Tibial artery (tissue), 4 donors: ENCODE measurements at regions not wholly inside any gene's neighbourhood (a gene's known extent, or its start where the extent isn't known, plus 50 kb on each side); places are given as distances from the start of the nearest gene placed in this dataset.
"Not testable (repeated sequence)": the region's sequence is repeated elsewhere in the genome, so short reads cannot be mapped to it uniquely, and the experiment has no call there.

ENCODE experiments used
- DNase-seq, 2 donors: peaks; one replicate each; pipeline ENCODE4 v3.0.0-alpha.2; 2019
- H3K27ac ChIP-seq, 2 donors: fragments of 200-600 bp; sonication (generic) in 1 of 2; 1 replicate in 1 of 2; 2 replicates in 1 of 2; pipeline ENCODE4 v1.5.1; 2018 to 2019; ENCODE audit warnings: mild to moderate bottlenecking in 1 of 2
- H3K27me3 ChIP-seq, 2 donors: fragments of 200-600 bp; sonication (generic) in 1 of 2; one replicate each; pipeline versions ENCODE4 v1.5.1 to v1.6.0; 2016 to 2019
- H3K36me3 ChIP-seq, 3 donors: fragments of 200-600 bp; sonication (generic) in 2 of 3; one replicate each; pipeline ENCODE4 v1.5.1; 2016 to 2019; ENCODE audit warnings: mild to moderate bottlenecking in 2 of 3
- H3K4me1 ChIP-seq, 4 donors: fragments of 200-600 bp; sonication (generic) in 2 of 4; 1 replicate in 3 of 4; 2 replicates in 1 of 4; pipeline ENCODE4 v1.5.1; 2016 to 2019
- H3K4me3 ChIP-seq, 2 donors: fragments of 200-600 bp; sonication (generic) in 1 of 2; 1 replicate in 1 of 2; 2 replicates in 1 of 2; pipeline ENCODE4 v1.5.1; 2018 to 2019; ENCODE audit warnings: mild to moderate bottlenecking in 2 of 2
- H3K9me3 ChIP-seq, 3 donors: fragments of 200-600 bp; sonication (generic) in 1 of 3; one replicate each; pipeline ENCODE4 v1.5.1; 2016 to 2019
- intact Hi-C: fragments of 100-400 bp; cut with DNase I; formaldehyde crosslinking; loops from one replicate; pipeline ENCODE4 v1.15.0; 2023; ENCODE audit warnings: low total_unique reads
- TF ChIP-seq, protein P1 (sequence below), 2 experiments: fragments of 200-600 bp in 1 of 2; fragments of 450-650 bp in 1 of 2; IDR thresholded peaks; one replicate each; pipeline ENCODE4 v1.5.1; 2017 to 2019; ENCODE audit warnings: antibody characterized with exemption in 2 of 2, mild to moderate bottlenecking in 1 of 2, moderate library complexity in 1 of 2

DNA sequence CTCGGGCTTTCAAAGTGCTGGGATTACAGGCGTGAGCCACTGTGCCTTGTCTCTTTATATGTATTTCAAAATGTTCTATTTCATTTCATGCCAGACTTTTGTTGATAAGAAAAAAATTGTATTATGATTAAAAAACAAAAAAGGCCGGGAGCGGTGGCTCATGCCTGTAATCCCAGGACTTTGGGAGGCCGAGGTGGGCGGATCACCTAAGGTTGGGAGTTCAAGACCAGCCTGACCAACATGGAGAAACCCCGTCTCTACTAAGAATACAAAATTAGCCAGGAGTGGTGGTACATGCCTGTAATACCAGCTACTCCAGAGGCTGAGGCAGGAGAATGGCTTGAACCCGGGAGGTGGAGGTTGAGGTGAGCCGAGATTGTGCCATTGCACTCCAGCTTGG is 121.9 kb downstream of the KCNJ18 start:
- H3K27ac ChIP-seq, intact Hi-C loops, H3K4me1 ChIP-seq, DNase-seq, H3K27me3 ChIP-seq, H3K36me3 ChIP-seq, H3K4me3 ChIP-seq: not testable (repeated sequence)
- H3K9me3 ChIP-seq, result peaks cover 0 to 14% (median 0%) of the 10 kb centered on the region in 3 donors

DNA sequence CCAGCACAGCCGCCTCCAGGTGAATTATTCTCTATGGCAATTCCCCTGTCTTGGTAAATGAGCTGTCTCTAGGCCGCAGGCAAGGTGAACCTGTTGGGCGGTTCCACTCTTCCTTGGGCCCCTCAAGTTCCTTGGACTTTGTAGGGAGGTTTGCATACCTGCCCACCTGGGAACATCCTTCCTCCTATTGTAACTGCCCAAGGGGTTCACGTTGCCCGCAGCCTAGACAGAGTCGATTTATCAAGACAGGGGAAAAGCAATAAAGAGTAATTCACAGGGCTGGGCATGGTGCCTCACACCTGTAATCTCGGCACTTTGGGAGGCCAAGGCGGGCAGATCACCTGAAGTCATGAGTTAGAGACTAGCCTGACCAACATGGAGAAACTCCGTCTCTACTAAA is 122.5 kb downstream of the KCNJ18 start:
- Histone ChIP-seq H3K4me3 (no peak overlapping the region), H3K4me1 (no peaks in the 10 kb centered on the region), H3K36me3 (no peaks in the 10 kb centered on the region), H3K27ac (no peak overlapping the region), H3K27me3 (no peaks in the 10 kb centered on the region), H3K9me3 (peaks cover 0 to 14% (median 0%) of the 10 kb centered on the region in 3 donors)
- intact Hi-C loops, result no loop called here
- TF ChIP-seq, protein P1, sequence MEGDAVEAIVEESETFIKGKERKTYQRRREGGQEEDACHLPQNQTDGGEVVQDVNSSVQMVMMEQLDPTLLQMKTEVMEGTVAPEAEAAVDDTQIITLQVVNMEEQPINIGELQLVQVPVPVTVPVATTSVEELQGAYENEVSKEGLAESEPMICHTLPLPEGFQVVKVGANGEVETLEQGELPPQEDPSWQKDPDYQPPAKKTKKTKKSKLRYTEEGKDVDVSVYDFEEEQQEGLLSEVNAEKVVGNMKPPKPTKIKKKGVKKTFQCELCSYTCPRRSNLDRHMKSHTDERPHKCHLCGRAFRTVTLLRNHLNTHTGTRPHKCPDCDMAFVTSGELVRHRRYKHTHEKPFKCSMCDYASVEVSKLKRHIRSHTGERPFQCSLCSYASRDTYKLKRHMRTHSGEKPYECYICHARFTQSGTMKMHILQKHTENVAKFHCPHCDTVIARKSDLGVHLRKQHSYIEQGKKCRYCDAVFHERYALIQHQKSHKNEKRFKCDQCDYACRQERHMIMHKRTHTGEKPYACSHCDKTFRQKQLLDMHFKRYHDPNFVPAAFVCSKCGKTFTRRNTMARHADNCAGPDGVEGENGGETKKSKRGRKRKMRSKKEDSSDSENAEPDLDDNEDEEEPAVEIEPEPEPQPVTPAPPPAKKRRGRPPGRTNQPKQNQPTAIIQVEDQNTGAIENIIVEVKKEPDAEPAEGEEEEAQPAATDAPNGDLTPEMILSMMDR (IDR thresholded peaks at IDR 0.05), result no peak
- no peak for DNase-seq

DNA sequence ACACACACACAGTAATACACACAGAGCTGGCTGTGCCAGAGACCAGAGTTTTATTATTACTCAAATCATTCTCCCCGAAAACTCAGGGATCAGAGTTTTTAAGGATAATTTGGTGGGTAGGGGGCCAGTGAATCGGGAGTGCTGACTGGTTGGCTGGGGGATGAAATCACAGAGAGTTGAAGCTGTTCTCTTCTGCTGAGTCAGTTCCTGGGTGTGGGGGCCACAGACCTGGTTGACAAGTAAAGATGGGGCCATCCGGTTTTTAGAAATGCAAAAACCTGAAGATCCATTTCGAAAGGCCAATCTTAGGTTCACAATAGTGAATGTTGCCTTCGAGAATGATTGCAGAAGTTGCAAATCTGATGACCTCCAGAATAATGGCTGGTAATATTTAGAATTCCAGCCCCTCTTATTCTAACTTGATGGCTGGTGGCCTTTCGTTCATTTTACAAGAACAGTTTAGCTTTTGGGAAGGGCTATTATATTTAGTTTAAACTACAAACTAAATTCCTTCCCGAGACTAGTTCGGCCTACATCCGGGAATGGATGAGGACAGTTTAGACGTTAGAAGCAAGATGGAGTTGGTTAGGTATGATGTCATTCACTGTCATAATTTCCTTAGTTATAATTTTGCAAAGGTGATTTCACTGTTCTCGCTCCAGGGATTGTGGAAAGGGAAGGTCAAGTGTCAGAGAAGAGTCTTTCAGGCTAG is 123.2 kb downstream of the KCNJ18 start:
- Histone ChIP-seq H3K27me3 (peaks cover 0 to 3% of the 10 kb centered on the region in 2 donors), H3K4me3 (no peak overlapping the region), H3K36me3 (no peaks in the 10 kb centered on the region), H3K27ac (no peak overlapping the region), H3K9me3 (peaks cover 0 to 14% (median 0%) of the 10 kb centered on the region in 3 donors), H3K4me1 (no peaks in the 10 kb centered on the region)
- intact Hi-C loops, result no loop called here
- no peak for DNase-seq
- TF ChIP-seq, protein P1 (IDR thresholded peaks at IDR 0.05), result no peak

DNA sequence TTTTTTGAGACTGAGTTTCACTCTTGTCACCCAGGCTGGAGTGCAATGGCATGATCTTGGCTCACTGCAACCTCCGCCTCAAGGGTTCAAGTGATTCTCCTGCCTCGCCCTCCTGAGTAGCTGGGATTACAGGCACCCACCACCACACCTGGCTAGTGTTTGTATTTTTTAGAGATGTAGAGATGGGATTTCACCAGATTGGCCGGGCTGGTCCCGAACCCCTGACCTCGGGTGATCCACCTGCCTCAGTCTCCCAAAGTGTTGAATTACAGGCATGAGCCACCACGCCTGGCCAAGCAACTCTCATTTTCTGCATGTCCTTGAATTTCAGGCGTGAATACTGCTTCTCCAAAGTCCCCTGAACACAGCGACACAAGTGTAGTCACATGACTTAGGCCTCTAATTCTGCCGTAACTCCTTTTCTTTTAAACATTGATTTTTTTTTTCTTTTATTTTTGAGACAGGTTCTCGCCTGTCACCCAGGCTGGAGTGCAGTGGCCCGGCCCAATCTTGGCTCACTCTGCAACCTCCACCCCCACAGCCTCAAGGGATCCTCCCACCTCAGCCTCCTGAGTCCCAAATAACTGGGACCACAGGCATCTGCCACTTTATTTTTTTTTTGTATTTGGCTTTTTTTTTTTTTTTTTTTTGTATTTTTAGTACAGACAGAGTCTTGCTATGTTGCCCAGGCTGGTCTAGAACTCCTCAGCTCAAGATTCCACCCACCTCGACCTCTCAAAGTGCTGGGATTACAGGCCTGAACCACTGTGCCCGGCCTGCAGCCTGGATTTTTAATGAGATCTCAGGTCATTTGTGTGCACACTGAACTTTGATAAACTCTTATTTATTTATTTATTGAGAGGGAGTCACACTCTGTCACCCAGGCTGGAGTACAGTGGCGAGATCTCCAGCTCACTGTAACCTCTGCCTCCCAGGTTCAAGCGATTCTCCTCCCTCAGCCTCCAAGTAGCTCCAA is 124.6 kb downstream of the KCNJ18 start:
- Histone ChIP-seq H3K36me3 (no peaks in the 10 kb centered on the region), H3K27ac (no peak overlapping the region), H3K9me3 (peaks cover 0 to 14% (median 0%) of the 10 kb centered on the region in 3 donors), H3K27me3 (peaks cover 0 to 3% of the 10 kb centered on the region in 2 donors), H3K4me3 (no peak overlapping the region), H3K4me1 (no peaks in the 10 kb centered on the region)
- intact Hi-C loops, result no loop called here
- TF ChIP-seq, protein P1 (IDR thresholded peaks at IDR 0.05), result no peak
- DNase-seq, result no peak

DNA sequence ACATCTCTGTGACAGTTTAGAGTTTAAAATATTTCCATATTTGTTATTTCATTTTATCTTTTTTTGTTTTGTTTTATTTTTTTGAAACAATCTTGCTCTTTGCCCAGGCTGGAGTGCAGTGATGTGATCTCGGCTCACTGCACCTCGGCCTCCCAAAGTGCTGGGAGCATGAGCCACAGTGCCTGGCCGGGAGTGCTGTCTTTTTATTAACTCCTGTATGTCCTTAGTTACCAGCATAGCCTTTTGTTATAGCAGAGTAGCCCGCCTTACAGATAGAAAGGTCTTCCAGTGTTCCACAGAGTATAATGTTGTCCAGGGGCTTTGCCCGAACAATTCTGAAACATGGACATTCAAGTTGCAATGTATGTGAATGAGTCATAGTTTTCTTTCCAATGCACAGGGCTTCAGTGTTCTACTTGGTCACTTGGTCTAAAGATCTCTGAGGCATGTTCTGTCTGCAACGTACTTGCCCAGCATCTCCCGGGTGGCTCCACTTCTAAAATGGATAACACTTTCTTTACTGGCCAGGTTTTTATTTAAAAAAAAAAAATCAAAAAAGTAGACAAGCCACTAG is 125.6 kb downstream of the KCNJ18 start:
- DNase-seq, result no peak
- Histone ChIP-seq H3K27me3 (peaks cover 0 to 3% of the 10 kb centered on the region in 2 donors), H3K9me3 (peaks cover 0 to 14% (median 0%) of the 10 kb centered on the region in 3 donors), H3K27ac (no peak overlapping the region), H3K4me1 (no peaks in the 10 kb centered on the region), H3K36me3 (no peaks in the 10 kb centered on the region), H3K4me3 (no peak overlapping the region)
- intact Hi-C loops, result no loop called here
- TF ChIP-seq, protein P1 (IDR thresholded peaks at IDR 0.05), result no peak
